ENCODE measurements at regions not wholly inside any gene's neighbourhood (a gene's known extent, or its start where the extent isn't known, plus 50 kb on each side); places are given as distances from the start of the nearest gene placed in this dataset.
"Not testable (repeated sequence)": the region's sequence is repeated elsewhere in the genome, so short reads cannot be mapped to it uniquely, and the experiment has no call there.

DNA sequence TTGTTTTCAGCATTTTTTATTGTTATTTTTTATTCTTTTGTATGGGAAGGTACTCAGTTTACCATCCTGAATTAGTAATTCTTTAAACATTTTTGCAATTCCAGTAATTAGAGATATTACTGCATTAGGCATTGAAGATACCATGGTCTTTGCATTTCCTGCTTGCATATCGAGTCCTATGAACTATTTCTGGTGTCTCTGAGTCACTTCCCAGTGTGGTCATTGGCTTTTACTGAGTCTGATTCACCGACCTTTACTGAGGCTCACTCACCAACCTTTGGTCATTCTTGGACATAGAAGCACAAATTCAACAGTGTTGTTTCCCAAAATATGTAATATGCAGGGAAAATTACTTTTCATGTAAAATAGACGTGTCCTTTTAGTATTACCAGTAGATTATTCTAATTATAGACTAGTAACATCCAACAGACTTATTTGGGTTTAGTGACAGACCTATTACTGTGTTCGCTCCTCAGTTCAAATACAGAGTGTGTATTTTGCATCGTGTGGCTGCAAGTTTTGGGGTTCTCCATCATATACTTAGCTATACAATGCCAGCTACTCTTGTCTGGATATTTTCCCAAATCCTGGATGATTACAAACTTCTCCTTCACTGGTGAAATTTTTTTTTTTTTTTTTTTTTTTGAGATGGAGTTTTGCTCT lies 180.7 kb upstream of the PRSS1 start:
- Histone ChIP-seq H3K27ac (replicated peaks) (no peak overlapping the region), H3K9me3 (replicated peaks) (peaks cover 9% of the 10 kb centered on the region), H3K4me1 (no peaks in the 10 kb centered on the region), H3K4me3 (no peak overlapping the region), H3K27me3 (ENCODE audit: low read depth) (peaks cover 36% of the 10 kb centered on the region), H3K36me3 (no peaks in the 10 kb centered on the region)
- intact Hi-C loops (cut with micrococcal nuclease), result no loop called here
- no peak for DNase-seq
- TF ChIP-seq CTCF (IDR thresholded peaks at IDR 0.05; ENCODE audit: borderline replicate concordance), result no peak

- H3K27ac ChIP-seq (replicated peaks), result no peak overlapping the region
- DNase-seq, result no peak
- H3K4me1 ChIP-seq, result no peaks in the 10 kb centered on the region
- H3K27me3 ChIP-seq (ENCODE audit: low read depth), result peaks cover 47% of the 10 kb centered on the region
- no peaks in the 10 kb centered on the region for H3K36me3 ChIP-seq
- intact Hi-C loops (cut with micrococcal nuclease), result no loop called here
- no peak for TF ChIP-seq CTCF (IDR thresholded peaks at IDR 0.05; ENCODE audit: borderline replicate concordance)
- H3K4me3 ChIP-seq, result no peak overlapping the region
- H3K9me3 ChIP-seq (replicated peaks), result no peaks in the 10 kb centered on the region
Measured at GRCh38 chr7:142567201-142568075, 181.8 kb upstream of the PRSS1 start.

- no peak for DNase-seq
- intact Hi-C loops (cut with micrococcal nuclease), result no loop called here
- TF ChIP-seq CTCF (IDR thresholded peaks at IDR 0.05; ENCODE audit: borderline replicate concordance), result no peak
- Histone ChIP-seq H3K36me3 (no peaks in the 10 kb centered on the region), H3K27me3 (ENCODE audit: low read depth) (peaks cover 52% of the 10 kb centered on the region), H3K27ac (replicated peaks) (no peak overlapping the region), H3K4me3 (no peak overlapping the region), H3K4me1 (no peaks in the 10 kb centered on the region), H3K9me3 (replicated peaks) (no peaks in the 10 kb centered on the region)
Measured at GRCh38 chr7:142566271-142566670, 183.0 kb upstream of the PRSS1 start.

DNA sequence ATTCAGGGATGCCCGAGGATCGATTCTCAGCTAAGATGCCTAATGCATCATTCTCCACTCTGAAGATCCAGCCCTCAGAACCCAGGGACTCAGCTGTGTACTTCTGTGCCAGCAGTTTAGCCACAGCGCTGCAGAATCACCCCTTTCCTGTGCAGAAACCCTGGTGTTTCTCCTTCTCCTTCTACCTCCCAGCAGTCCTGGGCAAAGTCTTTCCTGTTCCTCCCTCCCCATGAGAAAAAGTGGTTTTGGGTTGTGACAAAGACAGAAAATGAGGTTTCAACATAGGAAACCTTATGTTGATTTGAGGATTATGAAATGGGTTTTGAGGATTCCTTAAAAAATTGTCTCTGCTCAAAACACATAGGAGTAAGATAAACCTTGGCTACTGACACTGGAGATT lies 185.1 kb upstream of the PRSS1 start:
- H3K4me3 ChIP-seq; H3K27ac ChIP-seq (replicated peaks); H3K4me1 ChIP-seq; H3K36me3 ChIP-seq; DNase-seq; intact Hi-C loops (cut with micrococcal nuclease); H3K9me3 ChIP-seq (replicated peaks): not testable (repeated sequence)
- peaks cover 36% of the 10 kb centered on the region for H3K27me3 ChIP-seq (ENCODE audit: low read depth)

DNA sequence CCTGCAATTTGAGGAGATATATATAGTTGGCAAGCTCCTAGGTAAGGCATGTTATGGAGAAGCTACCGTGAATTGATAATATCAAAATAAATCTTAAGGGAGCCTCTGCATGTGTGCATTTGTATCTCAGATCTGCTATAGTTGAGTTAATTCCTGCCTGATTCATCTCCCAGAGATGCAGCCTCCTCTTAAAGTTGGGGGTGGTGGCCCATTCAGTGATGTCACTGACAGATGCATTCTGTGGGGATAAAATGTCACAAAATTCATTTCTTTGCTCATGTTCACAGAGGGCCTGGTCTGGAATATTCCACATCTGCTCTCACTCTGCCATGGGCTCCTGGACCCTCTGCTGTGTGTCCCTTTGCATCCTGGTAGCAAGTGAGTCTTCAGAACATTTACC lies 185.8 kb upstream of the PRSS1 start:
- Histone ChIP-seq H3K4me3 (no peak overlapping the region), H3K4me1 (no peaks in the 10 kb centered on the region), H3K9me3 (replicated peaks) (no peaks in the 10 kb centered on the region), H3K27ac (replicated peaks) (no peak overlapping the region), H3K36me3 (no peaks in the 10 kb centered on the region), H3K27me3 (ENCODE audit: low read depth) (peaks cover 42% of the 10 kb centered on the region)
- intact Hi-C loops (cut with micrococcal nuclease), result no loop called here
- DNase-seq, result no peak
- no peak for TF ChIP-seq CTCF (IDR thresholded peaks at IDR 0.05; ENCODE audit: borderline replicate concordance)

- intact Hi-C loops (cut with micrococcal nuclease), result no loop called here
- TF ChIP-seq CTCF (IDR thresholded peaks at IDR 0.05; ENCODE audit: borderline replicate concordance), result no peak
- Histone ChIP-seq H3K27me3 (ENCODE audit: low read depth) (peaks cover 50% of the 10 kb centered on the region), H3K36me3 (no peaks in the 10 kb centered on the region), H3K27ac (replicated peaks) (no peak overlapping the region), H3K9me3 (replicated peaks) (no peaks in the 10 kb centered on the region), H3K4me3 (no peak overlapping the region), H3K4me1 (no peaks in the 10 kb centered on the region)
- no peak for DNase-seq
Measured at GRCh38 chr7:142562688-142563087, 186.6 kb upstream of the PRSS1 start.

- H3K4me1 ChIP-seq; intact Hi-C loops (cut with micrococcal nuclease); H3K9me3 ChIP-seq (replicated peaks); DNase-seq; H3K36me3 ChIP-seq; H3K27ac ChIP-seq (replicated peaks); H3K4me3 ChIP-seq: not testable (repeated sequence)
- H3K27me3 ChIP-seq (ENCODE audit: low read depth), result peaks cover 56% of the 10 kb centered on the region
Measured at GRCh38 chr7:142561396-142561795, 187.9 kb upstream of the PRSS1 start.

DNA sequence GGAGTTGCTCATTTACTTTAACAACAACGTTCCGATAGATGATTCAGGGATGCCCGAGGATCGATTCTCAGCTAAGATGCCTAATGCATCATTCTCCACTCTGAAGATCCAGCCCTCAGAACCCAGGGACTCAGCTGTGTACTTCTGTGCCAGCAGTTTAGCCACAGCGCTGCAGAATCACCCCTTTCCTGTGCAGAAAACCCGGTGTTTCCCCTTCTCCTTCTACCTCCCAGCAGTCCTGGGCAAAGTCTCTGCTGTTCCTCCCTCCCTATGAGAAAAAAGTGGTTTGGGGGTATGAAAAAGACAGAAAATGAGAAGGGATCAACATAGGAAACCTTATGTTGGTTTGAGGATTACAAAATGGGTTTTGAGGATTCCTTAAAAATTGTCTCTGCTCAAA lies 188.5 kb upstream of the PRSS1 start:
- H3K36me3 ChIP-seq; H3K9me3 ChIP-seq (replicated peaks); intact Hi-C loops (cut with micrococcal nuclease); H3K4me1 ChIP-seq; DNase-seq; H3K4me3 ChIP-seq; H3K27ac ChIP-seq (replicated peaks): not testable (repeated sequence)
- H3K27me3 ChIP-seq (ENCODE audit: low read depth), result peaks cover 56% of the 10 kb centered on the region

Data from left ventricle myocardium inferior (tissue), 1 donor.